ENCODE measurements at regions not wholly inside any gene's neighbourhood (a gene's known extent, or its start where the extent isn't known, plus 50 kb on each side); places are given as distances from the start of the nearest gene placed in this dataset.
A peak's percentile ranks its signal among the peaks of the same experiment; 100 is the strongest.

GRCh38 chr1:67892476-67893125 lies 59.3 kb upstream of the GNG12 start:
- Histone ChIP-seq H3K9me3 (no peaks in the 10 kb centered on the region), H3K36me3 (no peaks in the 10 kb centered on the region), H3K4me3 (no peak overlapping the region), H3K27me3 (no peaks in the 10 kb centered on the region)
- DNase-seq: no peak

GRCh38 chr1:67890857-67891256 lies 57.6 kb upstream of the GNG12 start:
- no peaks in the 10 kb centered on the region for H3K9me3 ChIP-seq
- H3K4me3 ChIP-seq: no peak overlapping the region
- DNase-seq: no peak
- no peaks in the 10 kb centered on the region for H3K36me3 ChIP-seq
- no peaks in the 10 kb centered on the region for H3K27me3 ChIP-seq

GRCh38 chr1:67889953-67890567 lies 56.8 kb upstream of the GNG12 start:
- Histone ChIP-seq H3K27me3 (no peaks in the 10 kb centered on the region), H3K9me3 (no peaks in the 10 kb centered on the region), H3K36me3 (no peaks in the 10 kb centered on the region), H3K4me3 (no peak overlapping the region)
- peak; percentile 80 for DNase-seq

GRCh38 chr1:67889466-67889865 lies 56.2 kb upstream of the GNG12 start:
- no peaks in the 10 kb centered on the region for H3K27me3 ChIP-seq
- 0 out of 2 replicates have a peak, but pooled peaks cover under 1% of the 10 kb centered on the region for H3K9me3 ChIP-seq
- no peak overlapping the region for H3K4me3 ChIP-seq
- H3K36me3 ChIP-seq: no peaks in the 10 kb centered on the region
- no peak for DNase-seq

GRCh38 chr1:67888216-67889106 lies 55.2 kb upstream of the GNG12 start:
- Histone ChIP-seq H3K9me3 (0 out of 2 replicates have a peak, but pooled peaks cover 2% of the 10 kb centered on the region), H3K36me3 (no peaks in the 10 kb centered on the region), H3K27me3 (no peaks in the 10 kb centered on the region), H3K4me3 (no peak overlapping the region)
- DNase-seq: no peak

- Histone ChIP-seq H3K27me3 (no peaks in the 10 kb centered on the region), H3K4me3 (no peak overlapping the region), H3K9me3 (0 out of 2 replicates have a peak, but pooled peaks cover 2% of the 10 kb centered on the region), H3K36me3 (no peaks in the 10 kb centered on the region)
- DNase-seq: no peak
These were observed 53.9 kb upstream of the GNG12 start for GRCh38 chr1:67887146-67887545.

GRCh38 chr1:67886076-67886475 lies 52.8 kb upstream of the GNG12 start:
- no peaks in the 10 kb centered on the region for H3K36me3 ChIP-seq
- 0 out of 2 replicates have a peak, but pooled peaks cover 2% of the 10 kb centered on the region for H3K9me3 ChIP-seq
- H3K4me3 ChIP-seq: no peak overlapping the region
- DNase-seq: no peak
- no peaks in the 10 kb centered on the region for H3K27me3 ChIP-seq

- H3K36me3 ChIP-seq: no peaks in the 10 kb centered on the region
- H3K4me3 ChIP-seq: no peak overlapping the region
- no peaks in the 10 kb centered on the region for H3K27me3 ChIP-seq
- DNase-seq: peak; percentile 66
- H3K9me3 ChIP-seq: 0 out of 2 replicates have a peak, but pooled peaks cover 2% of the 10 kb centered on the region
These were observed 49.8 kb upstream of the GNG12 start for GRCh38 chr1:67883069-67883468.

Data from MG63 (cell line).